Right kidney (tissue), 1 donor: ENCODE measurements at regions not wholly inside any gene's neighbourhood (a gene's known extent, or its start where the extent isn't known, plus 50 kb on each side); places are given as distances from the start of the nearest gene placed in this dataset.
A peak's percentile ranks its signal among the peaks of the same experiment; 100 is the strongest.
"Not testable (repeated sequence)": the region's sequence is repeated elsewhere in the genome, so short reads cannot be mapped to it uniquely, and the experiment has no call there.

ENCODE experiments used
- DNase-seq: peaks from one replicate; pipeline ENCODE4 v3.0.0-alpha.2; 2016

DNA sequence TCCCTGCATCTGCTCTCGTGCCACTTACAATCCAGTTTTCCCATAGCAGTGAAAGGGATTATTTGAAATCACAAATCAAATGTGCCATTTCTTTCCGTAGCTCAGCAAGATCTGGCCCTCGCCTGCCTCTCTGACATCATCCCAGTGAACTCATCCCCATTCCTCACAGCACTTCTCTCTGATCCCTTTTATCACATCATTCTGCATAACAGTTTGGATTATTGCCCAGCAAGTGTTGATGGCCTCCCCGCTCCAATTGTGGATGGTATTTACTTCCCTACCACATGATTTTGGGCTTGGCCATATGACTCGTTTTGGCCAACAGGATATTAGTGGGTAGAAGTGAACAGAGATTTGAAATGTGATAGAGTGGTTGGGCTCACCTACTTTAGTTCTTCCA, 185.0 kb downstream of the NPIPA7 start:
- DNase-seq: not testable (repeated sequence)

DNA sequence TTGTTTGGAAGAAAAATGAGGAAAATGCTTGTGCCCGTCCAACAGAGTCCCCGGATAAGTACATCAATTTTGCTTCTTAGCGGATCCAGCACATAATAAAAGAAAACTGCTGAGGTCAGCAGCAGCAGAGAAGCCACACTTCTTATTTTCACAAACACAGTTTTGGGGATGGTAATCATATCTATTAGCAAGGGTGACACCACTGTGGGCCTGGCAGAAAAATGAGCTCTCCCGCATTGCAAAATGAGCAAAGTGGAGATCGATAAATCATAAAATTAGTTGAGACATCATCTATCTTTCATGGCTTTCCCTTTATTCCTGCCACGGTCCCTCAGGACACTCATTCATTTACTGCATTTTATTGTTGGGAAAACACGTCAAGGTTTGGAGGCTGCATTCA, 186.4 kb downstream of the NPIPA7 start:
- not testable (repeated sequence) for DNase-seq

DNA sequence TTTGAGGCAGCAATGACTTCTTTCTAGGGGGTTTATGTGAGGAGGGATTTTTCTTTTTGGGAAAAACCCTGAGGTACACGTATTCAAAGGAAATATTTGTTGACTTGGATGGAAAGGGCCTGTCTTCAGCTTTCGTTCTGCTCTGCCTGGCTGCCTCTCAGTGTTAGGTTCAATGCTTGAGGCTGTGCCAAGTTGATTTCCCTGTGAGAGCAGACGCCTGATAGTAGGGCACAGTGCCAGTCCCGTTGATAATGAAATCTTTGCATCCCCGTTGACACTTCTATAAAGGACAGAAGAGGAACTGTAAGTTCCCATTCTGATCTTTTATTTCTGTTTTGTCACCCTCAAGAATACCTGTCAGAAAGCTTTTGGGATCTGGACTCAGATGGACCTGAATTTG, 191.1 kb downstream of the NPIPA7 start:
- not testable (repeated sequence) for DNase-seq

DNA sequence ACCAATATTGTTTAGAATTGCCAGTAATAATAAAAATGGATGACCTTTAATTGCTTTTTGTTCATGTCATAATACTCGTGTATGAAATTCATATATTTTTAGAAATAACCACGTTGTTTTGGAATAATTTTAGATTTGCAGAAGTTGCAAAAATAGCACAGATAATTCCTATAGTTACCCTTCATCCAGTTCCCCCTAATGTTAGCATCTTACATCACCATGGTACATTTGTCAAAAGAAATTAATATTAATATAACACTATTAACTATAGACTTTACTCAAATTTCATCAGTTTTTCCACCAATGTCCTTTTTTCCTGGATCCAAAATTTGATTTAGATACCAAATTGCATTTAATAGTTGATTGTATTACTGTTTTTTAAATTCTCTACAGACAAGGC, 191.9 kb downstream of the NPIPA7 start:
- not testable (repeated sequence) for DNase-seq

DNA sequence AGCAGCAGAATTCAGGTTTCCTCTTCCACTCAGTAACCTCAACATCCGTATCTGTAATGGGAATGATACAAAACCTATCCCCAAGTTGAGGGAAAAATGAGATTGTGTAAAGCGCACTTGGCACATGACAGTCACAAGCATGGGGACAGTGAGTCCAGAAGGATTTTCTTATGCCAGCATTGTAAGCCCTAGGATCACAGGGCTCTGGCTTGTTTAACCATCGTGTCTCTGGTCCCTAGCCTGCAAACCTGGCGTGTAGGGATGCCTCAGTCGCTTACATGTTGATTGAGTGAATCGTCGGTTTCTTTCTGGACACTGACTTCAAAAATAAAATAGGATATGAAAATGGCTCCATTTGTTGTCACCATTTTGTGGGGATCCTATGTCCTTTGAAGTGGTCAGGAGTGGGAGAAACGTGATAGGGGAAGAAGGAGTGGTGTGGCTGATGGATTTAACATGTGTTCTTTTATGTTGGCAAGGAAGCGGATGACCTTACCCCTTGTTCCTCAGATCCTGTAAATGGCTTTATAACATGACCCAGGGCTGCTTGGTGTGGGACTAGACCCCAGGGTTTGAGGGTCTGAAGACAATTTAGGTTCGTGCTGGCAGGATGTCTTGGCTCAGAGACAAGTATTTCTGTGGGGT, 193.3 kb downstream of the NPIPA7 start:
- not testable (repeated sequence) for DNase-seq

DNA sequence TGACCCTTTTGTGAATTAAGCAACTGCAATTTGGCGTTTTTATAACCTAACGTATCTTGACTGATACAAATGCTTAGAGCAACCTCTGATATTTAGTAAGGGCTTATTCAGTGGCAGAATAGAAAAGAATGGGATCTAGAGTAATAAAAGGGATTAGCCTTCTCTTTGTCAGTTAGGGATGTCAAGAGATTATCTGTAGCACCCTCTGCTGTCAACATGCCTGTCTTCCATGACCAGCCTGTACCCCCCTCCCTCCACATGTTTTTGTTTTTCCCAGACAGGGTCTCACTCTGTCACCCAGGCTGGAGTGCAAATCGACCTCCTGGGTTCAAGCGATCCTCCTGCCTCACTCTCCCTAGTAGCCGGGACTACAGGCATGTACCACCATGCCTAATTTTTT, 198.1 kb downstream of the NPIPA7 start:
- not testable (repeated sequence) for DNase-seq

DNA sequence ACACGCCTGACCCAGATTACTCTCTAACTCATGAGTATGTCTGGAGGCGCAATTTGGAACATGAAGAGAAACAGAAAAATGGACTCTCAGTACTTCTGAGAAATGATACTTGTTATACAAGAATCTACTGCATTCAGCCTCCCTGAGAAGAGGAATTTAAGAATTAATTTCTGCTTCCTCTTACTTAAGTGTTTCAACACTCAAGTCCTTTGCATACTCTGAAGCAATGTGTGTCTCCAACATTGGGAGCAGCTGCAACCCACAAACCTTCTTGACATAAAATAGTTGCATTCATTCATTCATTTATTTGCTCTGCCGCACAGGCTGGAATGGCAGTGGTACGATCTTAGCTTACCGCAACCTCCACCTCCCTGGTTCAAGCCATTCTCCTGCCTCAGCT, 199.8 kb downstream of the NPIPA7 start:
- DNase-seq: no peak

DNA sequence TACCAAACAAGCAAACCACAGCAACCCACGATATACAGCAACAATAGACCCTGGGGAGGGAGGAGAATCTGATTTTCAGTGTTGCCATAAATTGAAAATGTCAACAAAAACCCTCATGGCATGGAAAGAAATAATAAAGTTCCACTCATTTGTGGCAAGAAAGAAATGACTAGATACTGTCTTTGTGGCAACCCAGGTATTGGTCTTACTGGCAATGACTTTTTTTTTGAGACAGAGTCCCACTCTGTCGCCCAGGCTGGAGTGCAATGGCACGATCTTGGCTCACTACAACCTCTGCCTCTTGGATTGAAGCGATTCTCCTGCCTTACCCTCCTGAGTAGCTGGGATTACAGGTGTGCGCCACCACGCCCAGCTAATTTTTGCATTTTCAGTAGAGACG, 204.0 kb downstream of the NPIPA7 start:
- DNase-seq: not testable (repeated sequence)

DNA sequence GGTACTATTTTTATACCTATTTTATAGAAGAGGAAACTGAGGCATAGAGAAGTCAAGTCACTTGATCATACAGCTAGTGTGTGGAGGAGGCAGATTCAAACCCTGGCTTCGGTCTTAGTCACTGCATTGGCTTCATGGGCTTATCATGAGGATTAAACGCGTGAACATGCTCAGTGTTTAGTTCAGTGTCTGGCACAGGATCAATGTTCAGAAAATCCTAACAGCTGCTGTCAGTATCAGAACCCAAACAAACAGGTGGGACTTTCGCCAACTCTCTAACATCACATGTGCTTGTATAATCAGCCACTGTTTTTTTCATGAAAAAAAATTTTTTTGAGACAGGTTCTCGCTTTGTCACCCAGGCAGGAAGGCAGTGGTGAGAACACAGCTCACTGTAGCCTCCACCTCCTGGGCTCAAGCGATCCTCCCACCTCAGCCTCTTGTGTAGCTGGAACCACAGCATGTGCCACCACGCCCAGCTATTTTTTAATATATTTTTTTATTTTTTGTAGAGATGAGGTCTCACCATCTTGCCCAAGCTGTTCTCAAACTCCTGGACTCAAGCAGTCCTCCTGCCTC, 207.2 kb downstream of the NPIPA7 start:
- DNase-seq: not testable (repeated sequence)

DNA sequence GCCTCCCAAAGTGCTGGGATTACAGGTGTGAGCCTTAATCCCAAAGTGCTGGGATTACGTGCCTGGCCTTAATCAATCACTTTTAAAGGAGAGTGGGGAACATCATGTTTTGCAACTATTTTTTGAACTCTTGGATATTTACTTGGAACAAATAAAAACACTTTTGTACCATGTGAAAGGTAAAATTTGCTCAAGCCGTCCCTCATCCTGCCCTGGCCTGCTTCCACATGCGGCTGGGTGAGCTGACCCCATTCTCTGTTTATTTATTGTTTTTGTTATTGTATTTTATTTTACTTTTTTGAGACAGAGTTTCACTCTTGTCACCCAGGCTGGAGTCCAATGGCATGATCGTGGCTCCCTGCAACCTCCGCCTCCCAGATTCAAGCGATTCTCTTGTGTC, 208.0 kb downstream of the NPIPA7 start:
- not testable (repeated sequence) for DNase-seq

DNA sequence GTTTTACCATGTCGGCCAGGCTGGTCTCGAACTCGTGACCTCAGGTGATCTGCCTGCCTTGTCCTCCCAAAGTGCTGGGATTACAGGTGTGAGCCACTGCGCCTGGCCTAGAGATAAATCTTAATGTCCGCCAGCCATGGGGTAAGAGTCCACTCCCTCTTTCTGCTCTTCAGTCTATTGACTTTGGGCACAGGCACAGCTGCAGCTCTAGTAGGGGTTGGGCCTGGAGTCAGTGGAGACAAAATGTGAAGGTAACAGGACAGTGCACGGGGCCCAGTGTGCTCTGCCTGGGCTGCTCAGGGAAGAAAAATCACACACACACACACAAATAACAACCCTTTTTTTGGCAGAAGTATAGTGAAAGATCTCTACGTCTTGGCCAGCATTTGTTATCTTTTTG, 209.5 kb downstream of the NPIPA7 start:
- DNase-seq: not testable (repeated sequence)

DNA sequence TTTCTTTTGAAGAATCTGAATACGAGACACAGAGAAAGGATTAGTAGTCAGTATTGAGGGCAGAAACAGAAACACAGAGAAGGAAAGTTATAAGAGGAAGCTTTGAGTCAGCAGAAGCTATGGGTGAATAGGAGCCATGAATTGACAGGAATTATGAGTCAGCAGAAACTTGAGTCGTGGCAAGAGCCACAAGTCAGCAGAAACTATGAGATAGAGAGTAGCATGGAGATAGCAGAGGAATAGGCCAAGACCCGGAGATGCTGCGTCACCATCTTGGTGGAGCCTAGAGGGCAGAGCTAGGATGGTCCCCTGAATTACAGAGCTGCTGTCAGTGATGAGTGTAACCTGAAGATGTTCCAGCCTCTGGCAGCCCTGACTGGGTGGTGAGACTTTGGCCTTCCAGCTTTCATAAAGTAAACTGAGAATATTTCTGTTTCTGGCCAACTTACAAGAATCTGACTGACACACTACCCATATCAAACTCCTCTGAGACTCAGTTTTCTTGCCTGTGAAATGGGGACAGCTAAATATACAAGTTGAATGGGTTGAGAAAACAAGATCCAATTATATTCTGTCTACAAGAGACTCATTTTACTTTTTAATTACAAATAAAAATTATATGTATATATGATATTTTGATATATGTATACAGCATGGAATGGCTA, 211.8 kb downstream of the NPIPA7 start:
- DNase-seq: not testable (repeated sequence)

DNA sequence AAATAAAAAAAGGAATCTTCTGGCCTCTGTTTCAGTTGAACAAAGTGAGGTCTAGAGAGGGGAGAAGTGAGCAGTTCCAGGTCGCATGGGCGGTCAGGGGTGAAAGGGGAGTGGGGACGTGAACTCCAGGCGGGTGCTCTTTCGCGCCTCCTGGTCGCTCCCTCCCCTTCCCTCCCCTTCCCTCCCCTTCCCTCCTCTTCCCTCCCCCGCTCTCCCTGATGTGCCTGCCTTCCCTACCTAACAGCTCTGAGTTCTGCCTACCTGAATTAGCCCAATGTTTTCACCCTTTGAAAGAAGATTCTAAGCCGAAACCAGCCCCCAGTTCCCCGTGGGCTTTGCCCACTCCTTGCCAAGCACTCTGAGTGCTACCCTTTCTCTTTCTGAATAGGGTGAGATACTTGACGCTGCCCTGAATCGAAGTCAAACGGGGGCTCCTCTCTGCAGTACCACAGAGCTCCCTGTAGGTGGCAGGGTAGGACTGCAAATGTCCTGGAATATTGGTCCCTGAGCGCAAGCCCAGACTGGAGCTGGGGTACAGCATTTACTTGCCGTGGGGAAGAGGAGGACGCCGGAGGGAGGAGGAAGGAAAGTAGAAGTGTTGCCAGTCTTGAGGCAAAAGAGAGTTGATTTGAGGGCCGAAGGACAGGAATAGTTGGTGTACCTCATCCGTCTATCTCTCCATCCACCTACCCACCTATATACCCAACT, 214.4 kb downstream of the NPIPA7 start:
- peak; percentile 1 for DNase-seq

DNA sequence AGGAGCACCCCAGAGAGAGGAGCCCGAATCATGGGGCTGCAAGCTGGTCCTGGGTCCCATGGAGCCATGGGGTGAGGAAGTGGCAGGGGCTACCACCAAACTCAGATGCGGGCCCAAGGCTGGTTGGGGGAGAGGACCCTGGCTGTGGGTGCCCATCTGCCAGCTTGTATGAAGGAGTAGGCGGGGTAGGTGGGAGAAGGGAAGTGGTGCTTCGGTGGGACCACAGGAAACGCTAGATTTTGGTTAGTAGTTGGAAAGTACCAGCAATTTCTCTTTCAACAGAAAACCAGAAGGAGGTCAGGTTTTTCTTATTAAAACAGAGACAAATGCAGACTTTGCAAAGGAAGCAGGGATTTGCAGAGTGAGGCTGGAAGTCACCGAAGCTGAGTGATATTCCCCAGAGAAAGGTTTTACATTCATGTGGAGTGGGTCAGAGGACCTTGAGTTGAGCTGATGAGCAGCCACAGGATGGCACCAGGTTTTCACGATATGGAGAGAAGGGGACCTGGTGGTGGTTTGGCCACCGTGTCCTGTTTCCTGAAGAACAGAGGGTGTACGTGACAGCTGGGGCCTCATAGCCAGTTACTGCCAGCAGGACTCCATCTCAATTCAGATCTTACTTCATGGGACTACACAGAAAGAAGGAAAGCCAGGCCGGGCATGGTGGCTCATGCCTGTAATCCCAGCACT, 216.2 kb downstream of the NPIPA7 start:
- DNase-seq: not testable (repeated sequence)

DNA sequence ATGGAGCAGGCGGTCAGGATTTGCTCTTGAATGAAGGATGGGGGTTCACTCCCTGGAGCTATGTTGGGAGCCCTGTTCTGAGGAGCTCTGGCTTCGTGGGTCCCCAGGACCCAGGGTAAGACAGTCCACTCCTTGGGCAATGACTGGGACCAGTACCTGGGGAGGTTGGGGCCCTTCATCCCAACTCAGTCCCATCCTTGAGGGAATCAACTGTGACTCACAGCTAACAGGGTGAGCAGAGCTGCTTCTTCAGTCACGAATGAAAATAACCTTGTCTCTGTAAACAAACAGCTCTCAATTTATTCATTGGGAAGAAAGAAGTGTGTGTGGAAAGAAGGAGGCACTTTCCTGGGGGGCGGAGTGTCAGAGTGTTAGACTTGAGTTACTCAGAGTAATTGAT, 222.3 kb downstream of the NPIPA7 start:
- DNase-seq: not testable (repeated sequence)

DNA sequence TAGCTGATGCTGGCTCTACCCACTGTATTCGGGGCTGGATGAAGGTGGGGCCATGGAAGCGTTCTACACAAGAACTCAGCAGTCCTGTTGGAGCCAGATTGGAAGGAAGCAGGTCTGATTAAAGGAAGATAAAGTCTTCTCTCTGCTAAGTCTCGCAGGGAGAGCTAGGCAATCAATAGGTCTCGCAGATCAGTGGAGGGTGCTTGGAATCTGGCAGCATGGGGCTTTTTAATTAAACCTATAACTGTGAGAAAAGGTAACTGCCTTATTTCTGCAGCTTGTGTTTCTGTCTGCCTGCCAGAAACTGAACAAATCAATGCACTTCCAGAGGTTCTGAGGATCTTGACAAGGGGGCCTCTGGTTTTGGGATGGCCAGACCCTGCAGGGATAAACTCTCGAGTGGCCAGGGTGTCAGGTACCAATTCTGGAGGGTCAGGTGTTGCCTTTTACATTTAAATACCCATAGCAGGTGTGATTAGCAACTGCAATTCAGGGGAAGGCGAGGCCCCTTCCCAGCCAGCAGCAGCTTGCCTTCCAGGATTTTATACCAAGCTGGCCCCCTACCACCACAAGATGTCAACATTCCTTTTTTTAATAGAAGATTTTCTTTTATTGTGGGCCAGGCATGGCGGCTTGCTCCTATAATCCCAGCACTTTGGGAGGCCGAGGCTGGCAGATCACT, 228.6 kb downstream of the NPIPA7 start:
- not testable (repeated sequence) for DNase-seq

DNA sequence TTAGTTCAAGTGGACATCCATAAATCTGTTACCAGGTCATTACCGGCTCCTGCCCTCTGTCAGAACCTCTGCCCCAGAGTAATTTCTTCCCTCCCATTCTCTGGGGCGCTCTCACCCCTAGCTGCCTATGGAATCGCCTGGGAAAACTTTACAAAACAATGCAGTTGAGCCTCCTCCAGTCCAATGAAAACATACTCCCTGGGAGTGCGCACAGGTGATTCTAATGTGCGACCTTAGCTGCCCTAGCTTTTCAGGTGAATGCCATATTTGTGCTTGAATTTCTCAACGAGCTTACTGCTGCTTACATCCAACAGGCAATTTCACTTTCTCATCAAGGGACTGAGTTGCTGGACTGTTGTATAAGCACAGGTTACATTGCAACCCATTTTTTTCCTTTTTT, 230.7 kb downstream of the NPIPA7 start:
- not testable (repeated sequence) for DNase-seq

DNA sequence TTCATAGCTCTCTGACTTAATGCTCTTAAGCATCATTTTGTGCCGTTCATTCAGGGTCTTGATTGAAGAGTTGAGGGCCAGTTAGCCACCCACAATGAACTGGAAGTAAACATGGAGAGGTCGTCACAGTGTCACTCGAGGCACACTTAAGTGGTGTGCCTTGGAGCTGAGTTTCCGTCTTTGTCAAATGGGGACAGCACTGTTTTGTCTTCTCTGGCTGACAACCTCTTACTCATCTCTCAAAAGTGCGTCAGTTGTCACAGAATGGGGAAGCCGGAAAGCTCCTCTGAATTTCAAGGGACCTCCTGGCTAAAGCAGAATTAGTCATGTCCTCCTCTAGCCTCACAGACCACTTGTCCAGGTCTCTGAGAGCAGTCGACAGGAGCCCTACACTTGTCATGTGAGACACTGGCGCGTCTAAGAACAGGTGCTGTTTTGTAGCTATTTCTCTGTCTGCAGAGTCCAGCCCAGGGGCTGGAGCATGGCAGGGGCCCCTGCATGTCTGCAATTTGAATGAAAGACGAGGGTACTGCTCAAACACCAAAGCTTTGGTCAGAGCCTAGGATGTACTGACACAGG, 231.5 kb downstream of the NPIPA7 start:
- not testable (repeated sequence) for DNase-seq

DNA sequence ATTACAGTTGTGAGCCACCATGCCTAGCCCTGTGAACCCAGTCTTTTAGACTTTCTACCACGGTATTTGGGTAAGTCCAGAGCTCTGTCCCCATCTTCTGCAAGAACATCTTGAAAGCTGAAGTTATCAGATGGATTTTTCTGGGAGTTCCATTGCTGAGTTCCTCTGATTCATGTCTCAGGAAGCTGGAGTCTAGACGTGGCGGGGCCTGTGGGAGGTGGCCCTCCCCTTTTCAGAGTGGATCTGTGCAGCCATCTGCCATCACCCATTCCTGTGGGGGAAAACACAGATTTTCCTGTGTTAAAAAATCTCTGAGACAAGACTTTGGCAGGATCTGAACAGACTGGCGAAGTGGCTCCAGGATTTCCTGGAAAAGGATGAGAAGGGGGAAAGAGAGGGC, 234.3 kb downstream of the NPIPA7 start:
- DNase-seq: not testable (repeated sequence)

DNA sequence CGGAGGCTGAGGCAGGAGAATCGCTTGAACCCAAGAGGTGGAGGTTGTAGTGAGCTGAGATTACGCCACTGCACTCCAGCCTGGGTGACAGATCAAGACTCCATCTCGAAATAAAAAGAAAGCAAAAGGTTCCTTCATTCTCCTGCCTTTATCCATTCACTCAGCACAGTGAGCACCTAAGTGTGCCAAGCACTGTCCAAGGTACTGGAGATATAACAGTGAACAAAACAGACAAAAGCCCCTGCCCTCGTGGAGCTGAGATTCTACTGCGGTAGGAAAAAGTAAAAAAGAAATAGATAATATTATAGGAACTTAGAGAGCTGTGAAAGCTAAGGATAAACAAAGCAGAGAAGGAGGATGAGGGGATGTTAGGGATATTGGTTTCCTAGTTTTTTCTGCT, 235.5 kb downstream of the NPIPA7 start:
- DNase-seq: not testable (repeated sequence)

DNA sequence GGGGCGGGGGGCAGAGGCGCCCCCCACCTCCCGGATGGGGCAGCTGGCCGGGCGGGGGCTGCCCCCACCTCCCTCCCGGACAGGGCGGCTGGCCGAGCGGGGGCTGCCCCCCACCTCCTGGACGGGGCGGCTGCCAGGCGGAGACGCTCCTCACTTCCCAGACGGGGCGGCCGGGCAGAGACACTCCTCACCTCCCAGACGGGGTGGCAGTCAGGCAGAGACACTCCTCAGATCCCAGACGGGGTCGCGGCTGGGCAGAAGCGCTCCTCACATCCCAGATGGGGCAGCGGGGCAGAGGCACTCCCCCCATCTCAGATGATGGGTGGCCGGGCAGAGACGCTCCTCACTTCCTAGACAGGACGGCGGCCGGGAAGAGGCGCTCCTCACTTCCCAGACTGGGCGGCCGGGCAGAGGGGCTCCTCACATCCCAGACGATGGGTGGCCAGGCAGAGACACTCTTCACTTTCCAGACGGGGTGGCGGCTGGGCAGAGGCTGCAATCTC, 240.1 kb downstream of the NPIPA7 start:
- DNase-seq: not testable (repeated sequence)
